ENCODE measurements at regions not wholly inside any gene's neighbourhood (a gene's known extent, or its start where the extent isn't known, plus 50 kb on each side); places are given as distances from the start of the nearest gene placed in this dataset.

DNA sequence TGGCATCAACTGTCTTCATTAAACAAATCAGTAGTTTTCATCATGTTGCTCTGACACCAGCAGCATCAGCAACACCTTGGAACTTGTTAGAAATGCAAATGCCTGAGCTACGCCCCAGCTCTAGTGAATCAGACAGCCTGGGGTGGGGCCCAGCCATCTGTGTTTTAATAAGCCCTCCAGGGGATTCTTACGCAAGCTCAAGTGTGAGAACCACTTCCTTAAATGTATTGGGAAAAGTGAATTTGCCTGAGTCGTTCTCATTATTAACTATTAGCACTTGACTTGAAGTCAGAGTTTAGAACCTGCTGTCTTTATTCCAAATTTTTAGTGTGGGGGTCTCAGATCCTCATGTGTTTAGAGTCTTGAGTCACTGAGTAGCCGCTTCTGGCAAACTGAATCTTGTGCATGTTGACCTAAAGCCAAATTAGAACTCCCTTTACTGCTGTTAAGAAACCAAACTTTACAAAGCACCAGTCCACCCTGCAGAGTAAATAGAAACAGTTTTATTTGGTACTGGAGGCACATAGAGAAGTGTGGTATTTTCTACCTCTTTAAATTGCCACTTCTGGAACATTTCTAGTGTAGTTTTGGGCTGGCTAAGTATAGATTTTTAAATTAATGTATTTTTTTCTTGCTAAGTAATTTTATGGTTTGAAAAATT, 137.4 kb upstream of the COX10 start:
- H3K27ac ChIP-seq (ENCODE audit: insufficient read depth, low read depth, low read length): no peak overlapping the region
- H3K9ac ChIP-seq (replicated peaks; ENCODE audit: extremely low read depth, insufficient read depth, low read length): no peak overlapping the region

DNA sequence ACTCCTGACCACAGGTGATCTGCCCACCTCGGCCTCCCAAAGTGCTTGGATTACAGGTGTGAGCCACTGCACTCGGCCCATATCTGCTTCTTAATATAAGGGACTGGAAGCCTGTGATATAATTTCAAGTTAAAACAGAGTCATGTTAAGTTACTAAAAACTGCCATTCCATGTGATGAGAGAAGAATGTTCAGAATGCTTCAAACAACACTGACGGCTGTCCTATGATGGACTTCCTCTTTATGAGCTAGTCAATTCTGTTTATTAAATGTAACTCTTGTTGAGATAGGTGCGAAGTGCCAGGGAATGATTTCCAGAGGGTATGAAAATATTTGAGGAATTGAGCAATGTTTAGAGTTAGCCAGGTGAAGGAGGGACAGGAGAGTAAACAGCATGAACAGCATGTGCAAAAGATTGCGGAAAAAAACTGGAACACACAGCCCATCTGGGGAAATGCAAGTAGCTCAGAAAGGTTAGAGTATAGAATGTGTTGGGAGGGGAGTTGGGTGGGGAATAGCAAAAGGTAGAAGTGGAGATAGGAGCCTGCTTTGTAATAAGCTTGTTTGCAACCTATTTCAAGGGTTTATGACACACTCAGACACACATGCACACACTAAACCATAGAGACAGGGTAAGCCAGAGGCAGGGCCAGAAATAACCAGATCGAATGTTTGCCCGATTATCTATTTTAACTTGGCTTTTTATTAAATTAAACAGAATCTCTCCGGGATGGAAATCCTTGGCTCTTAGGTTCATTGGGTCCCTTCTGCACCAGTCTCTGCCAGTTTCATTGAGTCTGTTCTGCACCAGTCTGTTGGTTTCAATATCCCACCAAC, 135.6 kb upstream of the COX10 start:
- Histone ChIP-seq H4K20me1 (replicated peaks; ENCODE audit: control insufficient read depth, extremely low read depth, insufficient read depth, low read length) (no peaks in the 10 kb centered on the region), H3K36me3 (ENCODE audit: control insufficient read depth in 2 of 2, extremely low read depth in 1 of 2, insufficient read depth in 2 of 2, low read length in 2 of 2) (no peaks in the 10 kb centered on the region), H3K9me1 (replicated peaks; ENCODE audit: control insufficient read depth, extremely low read depth, insufficient read depth, low read length) (no peaks in the 10 kb centered on the region), H3K79me2 (ENCODE audit: control insufficient read depth, insufficient read depth, low read length) (no peaks in the 10 kb centered on the region), H3K9me3 (replicated peaks; ENCODE audit: control insufficient read depth, insufficient read depth, low read length) (no peaks in the 10 kb centered on the region), H3K4me3 (replicated peaks in 1 of 3; ENCODE audit: insufficient read depth in 1 of 3, low read depth in 1 of 3, low read length in 3 of 3) (no peak overlapping the region), H3K4me2 (ENCODE audit: insufficient read depth, low read length) (no peak overlapping the region), H3K27me3 (ENCODE audit: control insufficient read depth in 2 of 2, insufficient read depth in 2 of 2, low read length in 2 of 2) (no peaks in the 10 kb centered on the region), H3K4me1 (ENCODE audit: control insufficient read depth, extremely low read depth, insufficient read depth, low read length) (no peaks in the 10 kb centered on the region), H3K27ac (ENCODE audit: insufficient read depth, low read depth, low read length) (no peak overlapping the region), H2AFZ (ENCODE audit: low read depth, low read length) (no peak overlapping the region), H3K9ac (replicated peaks; ENCODE audit: extremely low read depth, insufficient read depth, low read length) (no peak overlapping the region)
- TF ChIP-seq, protein P1, sequence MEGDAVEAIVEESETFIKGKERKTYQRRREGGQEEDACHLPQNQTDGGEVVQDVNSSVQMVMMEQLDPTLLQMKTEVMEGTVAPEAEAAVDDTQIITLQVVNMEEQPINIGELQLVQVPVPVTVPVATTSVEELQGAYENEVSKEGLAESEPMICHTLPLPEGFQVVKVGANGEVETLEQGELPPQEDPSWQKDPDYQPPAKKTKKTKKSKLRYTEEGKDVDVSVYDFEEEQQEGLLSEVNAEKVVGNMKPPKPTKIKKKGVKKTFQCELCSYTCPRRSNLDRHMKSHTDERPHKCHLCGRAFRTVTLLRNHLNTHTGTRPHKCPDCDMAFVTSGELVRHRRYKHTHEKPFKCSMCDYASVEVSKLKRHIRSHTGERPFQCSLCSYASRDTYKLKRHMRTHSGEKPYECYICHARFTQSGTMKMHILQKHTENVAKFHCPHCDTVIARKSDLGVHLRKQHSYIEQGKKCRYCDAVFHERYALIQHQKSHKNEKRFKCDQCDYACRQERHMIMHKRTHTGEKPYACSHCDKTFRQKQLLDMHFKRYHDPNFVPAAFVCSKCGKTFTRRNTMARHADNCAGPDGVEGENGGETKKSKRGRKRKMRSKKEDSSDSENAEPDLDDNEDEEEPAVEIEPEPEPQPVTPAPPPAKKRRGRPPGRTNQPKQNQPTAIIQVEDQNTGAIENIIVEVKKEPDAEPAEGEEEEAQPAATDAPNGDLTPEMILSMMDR (IDR thresholded peaks at IDR 0.05; ENCODE audit: extremely low read depth in 1 of 2, insufficient read depth in 1 of 2, low read depth in 1 of 2, low read length in 2 of 2): no peak
- TF ChIP-seq, protein P2, sequence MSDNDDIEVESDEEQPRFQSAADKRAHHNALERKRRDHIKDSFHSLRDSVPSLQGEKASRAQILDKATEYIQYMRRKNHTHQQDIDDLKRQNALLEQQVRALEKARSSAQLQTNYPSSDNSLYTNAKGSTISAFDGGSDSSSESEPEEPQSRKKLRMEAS (IDR thresholded peaks at IDR 0.05; ENCODE audit: insufficient read depth, insufficient read length): no peak
- TF ChIP-seq MYC (IDR thresholded peaks at IDR 0.05; ENCODE audit: low read depth, low read length) (no peak), POLR2A (IDR thresholded peaks at IDR 0.05; ENCODE audit: low read depth, low read length) (no peak), POLR2AphosphoS5 (IDR thresholded peaks at IDR 0.05; ENCODE audit: insufficient read depth, low read depth, low read length) (no peak), GATA2 (IDR thresholded peaks at IDR 0.05; ENCODE audit: insufficient read depth, insufficient read length, low read depth, low read length) (no peak), EZH2 (IDR thresholded peaks at IDR 0.05; ENCODE audit: borderline replicate concordance, low read depth, low read length, severe bottlenecking) (no peak)
- DNase-seq (ENCODE audit: low read depth, low spot score) (no peak), FAIRE-seq (no peak)
- dilution Hi-C loops (cut with MboI; ENCODE audit: extremely low pct_ligation_motif_present, low sequenced_read_pairs): no loop called here
- BruUV-seq (replicated peaks): no TSS peak
- ChIA-PET CTCF (no interaction called here), POLR2A (no interaction called here)
- intact Hi-C loops (cut with micrococcal nuclease): no loop called here

More for the DNA sequence above, 137.4 kb upstream of the COX10 start:
- Histone ChIP-seq H3K4me3 (replicated peaks in 1 of 3; ENCODE audit: insufficient read depth in 1 of 3, low read depth in 1 of 3, low read length in 3 of 3) (no peak overlapping the region), H3K36me3 (ENCODE audit: control insufficient read depth in 2 of 2, extremely low read depth in 1 of 2, insufficient read depth in 2 of 2, low read length in 2 of 2) (no peaks in the 10 kb centered on the region), H3K9me1 (replicated peaks; ENCODE audit: control insufficient read depth, extremely low read depth, insufficient read depth, low read length) (no peaks in the 10 kb centered on the region), H3K9me3 (replicated peaks; ENCODE audit: control insufficient read depth, insufficient read depth, low read length) (no peaks in the 10 kb centered on the region), H2AFZ (ENCODE audit: low read depth, low read length) (no peak overlapping the region), H4K20me1 (replicated peaks; ENCODE audit: control insufficient read depth, extremely low read depth, insufficient read depth, low read length) (no peaks in the 10 kb centered on the region), H3K79me2 (ENCODE audit: control insufficient read depth, insufficient read depth, low read length) (no peaks in the 10 kb centered on the region), H3K4me2 (ENCODE audit: insufficient read depth, low read length) (no peak overlapping the region), H3K27me3 (ENCODE audit: control insufficient read depth in 2 of 2, insufficient read depth in 2 of 2, low read length in 2 of 2) (no peaks in the 10 kb centered on the region), H3K4me1 (ENCODE audit: control insufficient read depth, extremely low read depth, insufficient read depth, low read length) (no peaks in the 10 kb centered on the region)
- DNase-seq (ENCODE audit: low read depth, low spot score) (no peak), FAIRE-seq (no peak)
- no TSS peak for BruUV-seq (replicated peaks)
- CTCF ChIA-PET: no interaction called here
- intact Hi-C loops (cut with micrococcal nuclease) (no loop called here), dilution Hi-C loops (cut with MboI; ENCODE audit: extremely low pct_ligation_motif_present, low sequenced_read_pairs) (no loop called here)
- TF ChIP-seq FOS (IDR thresholded peaks at IDR 0.05; ENCODE audit: borderline replicate concordance, insufficient read depth, low read length) (no peak), GATA2 (IDR thresholded peaks at IDR 0.05; ENCODE audit: insufficient read depth, insufficient read length, low read depth, low read length) (no peak), JUN (IDR thresholded peaks at IDR 0.05; ENCODE audit: borderline replicate concordance, insufficient read depth, insufficient read length, low read depth) (no peak), MYC (IDR thresholded peaks at IDR 0.05; ENCODE audit: low read depth, low read length) (no peak), POLR2A (IDR thresholded peaks at IDR 0.05; ENCODE audit: low read depth, low read length) (no peak), EZH2 (IDR thresholded peaks at IDR 0.05; ENCODE audit: borderline replicate concordance, low read depth, low read length, severe bottlenecking) (no peak)
- TF ChIP-seq, protein P2 (IDR thresholded peaks at IDR 0.05; ENCODE audit: insufficient read depth, insufficient read length): no peak
- POLR2A ChIA-PET: no interaction called here

Measured in endothelial cell of umbilical vein (primary cell).